Neuronal stem cell (in vitro differentiated cells): ENCODE measurements at regions not wholly inside any gene's neighbourhood (a gene's known extent, or its start where the extent isn't known, plus 50 kb on each side); places are given as distances from the start of the nearest gene placed in this dataset.

Experiments
- DNase-seq: peaks from one replicate; pipeline ENCODE4 v3.0.0-alpha.2; 2013; ENCODE audit warnings: low spot score
- H2AFZ ChIP-seq: one replicate; pipeline ENCODE4 v1.6.1; 2013; ENCODE audit warnings: mild to moderate bottlenecking, low read length, inconsistent platforms
- H2AK5ac ChIP-seq: 2 replicates; pipeline ENCODE4 v1.6.1; 2013; ENCODE audit warnings: low read depth, mild to moderate bottlenecking, inconsistent platforms, low read length, moderate library complexity, mixed read lengths
- H2BK120ac ChIP-seq: 2 replicates; pipeline ENCODE4 v1.6.1; 2013; ENCODE audit warnings: low read depth, mild to moderate bottlenecking, inconsistent platforms, low read length, moderate library complexity, mixed read lengths
- H2BK12ac ChIP-seq: one replicate; pipeline ENCODE4 v1.6.1; 2013; ENCODE audit warnings: low read length, inconsistent platforms
- H2BK15ac ChIP-seq: 2 replicates; pipeline ENCODE4 v1.6.1; 2013; ENCODE audit warnings: mild to moderate bottlenecking, low read length, inconsistent platforms, mixed read lengths
- H2BK5ac ChIP-seq: one replicate; pipeline ENCODE4 v1.6.1; 2013; ENCODE audit warnings: inconsistent platforms, mild to moderate bottlenecking, low read length, moderate library complexity
- H3K14ac ChIP-seq: one replicate; pipeline ENCODE4 v1.6.1; 2013; ENCODE audit warnings: low read length, inconsistent platforms
- H3K18ac ChIP-seq: 2 replicates; pipeline ENCODE4 v1.6.1; 2013; ENCODE audit warnings: low read length, inconsistent platforms
- H3K23ac ChIP-seq: 2 replicates; pipeline ENCODE4 v1.6.1; 2013; ENCODE audit warnings: low read depth, mild to moderate bottlenecking, mixed read lengths, low read length, inconsistent platforms; ENCODE audit not compliant: poor library complexity
- H3K27ac ChIP-seq: replicated peaks from 3 replicates; pipeline ENCODE4 v1.5.1; 2013; ENCODE audit warnings: low read length, inconsistent platforms
- H3K27me3 ChIP-seq, 3 experiments: 2 replicates each; pipeline ENCODE4 v1.6.1; 2013; ENCODE audit warnings: low read length in 3 of 3, mild to moderate bottlenecking in 2 of 3, inconsistent platforms in 1 of 3, low read depth in 1 of 3, mixed read lengths in 1 of 3, moderate library complexity in 1 of 3; ENCODE audit not compliant: control insufficient read depth in 3 of 3, insufficient read depth in 3 of 3
- H3K36me3 ChIP-seq, 2 donors: replicated peaks in 1 of 2; 2 replicates each; pipeline ENCODE4 v1.6.1; 2013; ENCODE audit warnings: low read length in 2 of 2; ENCODE audit not compliant: control insufficient read depth in 2 of 2, insufficient read depth in 2 of 2
- H3K4ac ChIP-seq: 2 replicates; pipeline ENCODE4 v1.6.1; 2013; ENCODE audit warnings: inconsistent platforms, mild to moderate bottlenecking, low read length, moderate library complexity
- H3K4me1 ChIP-seq, 2 donors: 1 replicate in 1 of 2; 2 replicates in 1 of 2; pipeline ENCODE4 v1.6.1; 2013; ENCODE audit warnings: low read length in 2 of 2, low read depth in 1 of 2; ENCODE audit not compliant: control insufficient read depth in 2 of 2, insufficient read depth in 1 of 2
- H3K4me2 ChIP-seq: one replicate; pipeline ENCODE4 v1.6.1; 2013; ENCODE audit warnings: mild to moderate bottlenecking, low read length, inconsistent platforms; ENCODE audit not compliant: insufficient read depth, poor library complexity, severe bottlenecking
- H3K4me3 ChIP-seq, 2 donors: 2 replicates each; pipeline ENCODE4 v1.5.1; 2013; ENCODE audit warnings: low read length in 2 of 2, mild to moderate bottlenecking in 2 of 2, inconsistent platforms in 1 of 2, moderate library complexity in 1 of 2
- H3K79me1 ChIP-seq: one replicate; pipeline ENCODE4 v1.6.1; 2013; ENCODE audit warnings: low read depth, mild to moderate bottlenecking, inconsistent platforms, low read length, moderate library complexity
- H3K9ac ChIP-seq: one replicate; pipeline ENCODE4 v1.6.1; 2013; ENCODE audit warnings: mild to moderate bottlenecking, low read depth, low read length, inconsistent platforms; ENCODE audit not compliant: poor library complexity
- H3K9me3 ChIP-seq, 2 donors: replicated peaks in 1 of 2; 2 replicates each; pipeline versions ENCODE3 to v1.6.1; 2013; ENCODE audit warnings: low read length in 2 of 2, mild to moderate bottlenecking in 2 of 2, inconsistent platforms in 1 of 2, low read depth in 1 of 2, mixed read lengths in 1 of 2, moderate library complexity in 1 of 2; ENCODE audit not compliant: control insufficient read depth in 2 of 2, insufficient read depth in 1 of 2
- H4K8ac ChIP-seq: one replicate; pipeline ENCODE4 v1.6.1; 2013; ENCODE audit warnings: low read depth, mild to moderate bottlenecking, inconsistent platforms, low read length, moderate library complexity
- H4K91ac ChIP-seq: one replicate; pipeline ENCODE4 v1.6.1; 2013; ENCODE audit warnings: low read length, low read depth, mild to moderate bottlenecking, inconsistent platforms; ENCODE audit not compliant: poor library complexity
- WGBS, 2 donors: extraction: QIAGEN DNeasy Blood & Tissue Kit; methylation state at CpG; one replicate each; pipeline ENCODE4 v1.1.7; 2013; ENCODE audit warnings: missing lambda C conversion rate in 2 of 2, mixed read lengths in 1 of 2; ENCODE audit not compliant: insufficient read length in 2 of 2, insufficient replicate concordance in 1 of 2; ENCODE audit errors: extremely low coverage in 2 of 2; 5-methylcytosine and 5-hydroxymethylcytosine counted together

- H2BK5ac ChIP-seq: peak overlapping the region; percentile 62
- H3K9ac ChIP-seq: no peak overlapping the region
- H3K4me1 ChIP-seq: no peaks in the 10 kb centered on the region
- no peak overlapping the region for H4K91ac ChIP-seq
- DNase-seq: no peak
- H3K18ac ChIP-seq: no peak overlapping the region
- H2BK120ac ChIP-seq: no peak overlapping the region
- H2BK15ac ChIP-seq: no peak overlapping the region
- H3K23ac ChIP-seq: no peak overlapping the region
- no peak overlapping the region for H3K14ac ChIP-seq
- no peaks in the 10 kb centered on the region for H3K9me3 ChIP-seq
- H3K4me3 ChIP-seq: no peak overlapping the region
- no peak overlapping the region for H4K8ac ChIP-seq
- H3K27ac ChIP-seq: no peak overlapping the region
- no peak overlapping the region for H2AFZ ChIP-seq
- no peak overlapping the region for H3K4me2 ChIP-seq
- no peak overlapping the region for H3K4ac ChIP-seq
- WGBS, 2 donors: no CpG with 5 or more reads among the region's 5 CpGs
- no peak overlapping the region for H2AK5ac ChIP-seq
- H3K36me3 ChIP-seq: no peaks in the 10 kb centered on the region
- peaks cover 0 to 6% (median 0%) of the 10 kb centered on the region in 3 experiments for H3K27me3 ChIP-seq
- no peaks in the 10 kb centered on the region for H3K79me1 ChIP-seq
- no peak overlapping the region for H2BK12ac ChIP-seq
These were observed 93.3 kb upstream of the COG2 start for GRCh38 chr1:230548997-230549396.

GRCh38 chr1:230548357-230548756 lies 93.9 kb upstream of the COG2 start:
- Histone ChIP-seq H3K4ac (no peak overlapping the region), H3K4me2 (no peak overlapping the region), H3K9ac (no peak overlapping the region), H2BK15ac (no peak overlapping the region), H2BK5ac (no peak overlapping the region), H3K27me3 (peaks cover 0 to 6% (median 0%) of the 10 kb centered on the region in 3 experiments), H3K79me1 (no peaks in the 10 kb centered on the region), H3K23ac (no peak overlapping the region), H3K4me3 (no peak overlapping the region), H4K91ac (no peak overlapping the region), H3K27ac (no peak overlapping the region), H3K9me3 (no peaks in the 10 kb centered on the region), H4K8ac (no peak overlapping the region), H2AFZ (no peak overlapping the region), H3K14ac (no peak overlapping the region), H3K4me1 (no peaks in the 10 kb centered on the region), H2BK12ac (no peak overlapping the region), H3K18ac (no peak overlapping the region), H2AK5ac (no peak overlapping the region), H2BK120ac (no peak overlapping the region), H3K36me3 (no peaks in the 10 kb centered on the region)
- no peak for DNase-seq
- WGBS, 2 donors: no CpG with 5 or more reads among the region's 2 CpGs

- H3K18ac ChIP-seq: no peak overlapping the region
- no peaks in the 10 kb centered on the region for H3K36me3 ChIP-seq
- peaks cover 0 to 2% of the 10 kb centered on the region in 2 donors for H3K9me3 ChIP-seq
- H3K27me3 ChIP-seq: peaks cover 0 to 6% (median 0%) of the 10 kb centered on the region in 3 experiments
- peaks cover 2 to 3% of the 10 kb centered on the region in 2 donors for H3K4me1 ChIP-seq
- H4K8ac ChIP-seq: no peak overlapping the region
- H2BK120ac ChIP-seq: no peak overlapping the region
- DNase-seq: no peak
- no peak overlapping the region for H2AK5ac ChIP-seq
- H3K23ac ChIP-seq: no peak overlapping the region
- H3K27ac ChIP-seq: no peak overlapping the region
- H2BK5ac ChIP-seq: no peak overlapping the region
- H2BK12ac ChIP-seq: no peak overlapping the region
- no CpG with 5 or more reads among the region's 3 CpGs for WGBS, 2 donors
- no peaks in the 10 kb centered on the region for H3K79me1 ChIP-seq
- no peak overlapping the region for H2AFZ ChIP-seq
- no peak overlapping the region for H3K9ac ChIP-seq
- H4K91ac ChIP-seq: no peak overlapping the region
- no peak overlapping the region for H2BK15ac ChIP-seq
- no peak overlapping the region for H3K4ac ChIP-seq
- no peak overlapping the region for H3K4me2 ChIP-seq
- no peak overlapping the region for H3K14ac ChIP-seq
- no peak overlapping the region for H3K4me3 ChIP-seq
These were observed 97.1 kb upstream of the COG2 start for GRCh38 chr1:230545181-230545580.

GRCh38 chr1:230544758-230545157 lies 97.5 kb upstream of the COG2 start:
- Histone ChIP-seq H2BK12ac (no peak overlapping the region), H3K79me1 (no peaks in the 10 kb centered on the region), H4K91ac (no peak overlapping the region), H3K9me3 (peaks cover 0 to 2% of the 10 kb centered on the region in 2 donors), H2BK120ac (no peak overlapping the region), H3K27me3 (peaks cover 0 to 6% (median 0%) of the 10 kb centered on the region in 3 experiments), H4K8ac (no peak overlapping the region), H3K36me3 (no peaks in the 10 kb centered on the region), H3K14ac (no peak overlapping the region), H2BK5ac (no peak overlapping the region), H2AFZ (no peak overlapping the region), H3K23ac (no peak overlapping the region), H2AK5ac (no peak overlapping the region), H3K4ac (no peak overlapping the region), H3K4me2 (no peak overlapping the region), H3K18ac (no peak overlapping the region), H2BK15ac (no peak overlapping the region), H3K4me3 (no peak overlapping the region), H3K9ac (no peak overlapping the region), H3K4me1 (peaks cover 2 to 3% of the 10 kb centered on the region in 2 donors), H3K27ac (no peak overlapping the region)
- DNase-seq: no peak
